ENCODE measurements at regions not wholly inside any gene's neighbourhood (a gene's known extent, or its start where the extent isn't known, plus 50 kb on each side); places are given as distances from the start of the nearest gene placed in this dataset.

- DNase-seq, result peak; percentile 78
Observed at GRCh38 chr18:34978953-34979608, 62.1 kb upstream of the MAPRE2 start.

GRCh38 chr18:34981487-34981886 lies 59.7 kb upstream of the MAPRE2 start:
- no peak for DNase-seq

- DNase-seq, result no peak
Observed at GRCh38 chr18:34985963-34986362, 55.2 kb upstream of the MAPRE2 start.

- no peak for DNase-seq
Observed at GRCh38 chr18:34990597-34990996, 50.6 kb upstream of the MAPRE2 start.

GRCh38 chr18:34991152-34991551 lies 50.1 kb upstream of the MAPRE2 start:
- no peak for DNase-seq
